Activated naive CD4-positive, alpha-beta T cell treated with anti-CD3 and anti-CD28 coated beads for 36 hours (primary cell): ENCODE measurements at regions not wholly inside any gene's neighbourhood (a gene's known extent, or its start where the extent isn't known, plus 50 kb on each side); places are given as distances from the start of the nearest gene placed in this dataset.
"Not testable (repeated sequence)": the region's sequence is repeated elsewhere in the genome, so short reads cannot be mapped to it uniquely, and the experiment has no call there.

Experiments used
- CTCF ChIA-PET: fragments of 350-600 bp; sonication (Branson Sonifier 250); formaldehyde crosslinking; loops from one replicate; lab custom pipeline; 2021; ENCODE audit warnings: antibody characterized with exemption; lab: Charles Lee
- DNase-seq: peaks from one replicate; pipeline ENCODE4 v3.0.0-alpha.2; 2020
- H3K27ac Mint-ChIP-seq: one replicate; pipeline ENCODE4 v1.8.0; 2021; ENCODE audit warnings: mild to moderate bottlenecking, mixed read lengths
- H3K27me3 Mint-ChIP-seq: one replicate; pipeline ENCODE4 v1.8.0; 2021; ENCODE audit warnings: low read depth, mixed read lengths
- H3K36me3 Mint-ChIP-seq: one replicate; pipeline ENCODE4 v1.8.0; 2021; ENCODE audit warnings: low read depth, mixed read lengths
- H3K4me1 Mint-ChIP-seq: one replicate; pipeline ENCODE4 v1.8.0; 2021; ENCODE audit warnings: low read depth, mixed read lengths
- H3K4me3 Mint-ChIP-seq: one replicate; pipeline ENCODE4 v1.8.0; 2021; ENCODE audit warnings: mild to moderate bottlenecking, moderate library complexity, mixed read lengths
- H3K9me3 Mint-ChIP-seq: one replicate; pipeline ENCODE4 v1.8.0; 2021; ENCODE audit warnings: mixed read lengths
- intact Hi-C: fragments of 100-400 bp; cut with micrococcal nuclease; formaldehyde crosslinking; loops from one replicate; pipeline ENCODE4 v1.15.1; 2023

- Mint-ChIP-seq H3K4me3 (no peak overlapping the region), H3K27ac (no peak overlapping the region), H3K9me3 (no peaks in the 10 kb centered on the region), H3K27me3 (peaks cover 1% of the 10 kb centered on the region), H3K36me3 (no peaks in the 10 kb centered on the region), H3K4me1 (no peaks in the 10 kb centered on the region)
- CTCF ChIA-PET: no interaction called here
- DNase-seq: no peak
- intact Hi-C loops: no loop called here
Observed at GRCh38 chr3:182327196-182327681, 466.1 kb upstream of the ATP11B start.

- H3K4me3 Mint-ChIP-seq: no peak overlapping the region
- no peaks in the 10 kb centered on the region for H3K4me1 Mint-ChIP-seq
- no peak overlapping the region for H3K27ac Mint-ChIP-seq
- H3K27me3 Mint-ChIP-seq: peaks cover 1% of the 10 kb centered on the region
- CTCF ChIA-PET: no interaction called here
- no peak for DNase-seq
- H3K36me3 Mint-ChIP-seq: no peaks in the 10 kb centered on the region
- intact Hi-C loops: no loop called here
- H3K9me3 Mint-ChIP-seq: peaks cover 5% of the 10 kb centered on the region
Observed at GRCh38 chr3:182330646-182331045, 462.7 kb upstream of the ATP11B start.

GRCh38 chr3:182331341-182331740 is 462.0 kb upstream of the ATP11B start:
- H3K4me3 Mint-ChIP-seq: no peak overlapping the region
- CTCF ChIA-PET: no interaction called here

GRCh38 chr3:182342252-182342651 is 451.1 kb upstream of the ATP11B start:
- Mint-ChIP-seq H3K27ac (no peak overlapping the region), H3K27me3 (no peaks in the 10 kb centered on the region), H3K9me3 (peaks cover 2% of the 10 kb centered on the region), H3K36me3 (no peaks in the 10 kb centered on the region), H3K4me1 (no peaks in the 10 kb centered on the region), H3K4me3 (no peak overlapping the region)
- intact Hi-C loops: no loop called here
- CTCF ChIA-PET: no interaction called here
- DNase-seq: no peak

More at GRCh38 chr3:182331341-182331740, 462.0 kb upstream of the ATP11B start:
- DNase-seq: no peak
- H3K27ac Mint-ChIP-seq: no peak overlapping the region
- intact Hi-C loops: no loop called here
- H3K4me1 Mint-ChIP-seq: no peaks in the 10 kb centered on the region
- peaks cover 1% of the 10 kb centered on the region for H3K27me3 Mint-ChIP-seq
- H3K36me3 Mint-ChIP-seq: no peaks in the 10 kb centered on the region
- peaks cover 5% of the 10 kb centered on the region for H3K9me3 Mint-ChIP-seq

- DNase-seq, H3K4me1 Mint-ChIP-seq, H3K27me3 Mint-ChIP-seq, H3K9me3 Mint-ChIP-seq, H3K36me3 Mint-ChIP-seq, H3K27ac Mint-ChIP-seq, CTCF ChIA-PET, intact Hi-C loops, H3K4me3 Mint-ChIP-seq: not testable (repeated sequence)
Observed at GRCh38 chr3:182344026-182344425, 449.3 kb upstream of the ATP11B start.

- CTCF ChIA-PET: no interaction called here
- Mint-ChIP-seq H3K36me3 (no peaks in the 10 kb centered on the region), H3K9me3 (no peaks in the 10 kb centered on the region), H3K27ac (no peak overlapping the region), H3K4me3 (no peak overlapping the region), H3K27me3 (no peaks in the 10 kb centered on the region), H3K4me1 (no peaks in the 10 kb centered on the region)
- intact Hi-C loops: no loop called here
- DNase-seq: no peak
Observed at GRCh38 chr3:182349051-182349450, 444.3 kb upstream of the ATP11B start.

GRCh38 chr3:182349951-182350517 is 443.3 kb upstream of the ATP11B start:
- CTCF ChIA-PET: no interaction called here
- H3K36me3 Mint-ChIP-seq: no peaks in the 10 kb centered on the region
- H3K4me1 Mint-ChIP-seq: no peaks in the 10 kb centered on the region
- intact Hi-C loops: no loop called here
- no peak overlapping the region for H3K27ac Mint-ChIP-seq
- H3K4me3 Mint-ChIP-seq: no peak overlapping the region
- DNase-seq: no peak
- no peaks in the 10 kb centered on the region for H3K9me3 Mint-ChIP-seq
- no peaks in the 10 kb centered on the region for H3K27me3 Mint-ChIP-seq

- CTCF ChIA-PET: no interaction called here
Observed at GRCh38 chr3:182357928-182358327, 435.4 kb upstream of the ATP11B start.

GRCh38 chr3:182364323-182364722 is 429.0 kb upstream of the ATP11B start:
- no peak for DNase-seq
- H3K4me1 Mint-ChIP-seq: no peaks in the 10 kb centered on the region
- intact Hi-C loops: no loop called here
- no peaks in the 10 kb centered on the region for H3K9me3 Mint-ChIP-seq
- CTCF ChIA-PET: no interaction called here
- no peak overlapping the region for H3K4me3 Mint-ChIP-seq
- no peak overlapping the region for H3K27ac Mint-ChIP-seq
- H3K27me3 Mint-ChIP-seq: no peaks in the 10 kb centered on the region
- H3K36me3 Mint-ChIP-seq: no peaks in the 10 kb centered on the region

More at GRCh38 chr3:182357928-182358327, 435.4 kb upstream of the ATP11B start:
- Mint-ChIP-seq H3K27ac (no peak overlapping the region), H3K27me3 (no peaks in the 10 kb centered on the region), H3K4me3 (no peak overlapping the region), H3K9me3 (no peaks in the 10 kb centered on the region), H3K4me1 (no peaks in the 10 kb centered on the region), H3K36me3 (no peaks in the 10 kb centered on the region)
- no peak for DNase-seq
- intact Hi-C loops: no loop called here

- no peaks in the 10 kb centered on the region for H3K9me3 Mint-ChIP-seq
- CTCF ChIA-PET: no interaction called here
- no peaks in the 10 kb centered on the region for H3K4me1 Mint-ChIP-seq
- intact Hi-C loops: no loop called here
- H3K4me3 Mint-ChIP-seq: no peak overlapping the region
- H3K27me3 Mint-ChIP-seq: no peaks in the 10 kb centered on the region
- H3K36me3 Mint-ChIP-seq: no peaks in the 10 kb centered on the region
- no peak for DNase-seq
- H3K27ac Mint-ChIP-seq: no peak overlapping the region
Observed at GRCh38 chr3:182364723-182365650, 428.3 kb upstream of the ATP11B start.

- CTCF ChIA-PET: no interaction called here
- DNase-seq: no peak
Observed at GRCh38 chr3:182366746-182367145, 426.6 kb upstream of the ATP11B start.

GRCh38 chr3:182369861-182370260 is 423.4 kb upstream of the ATP11B start:
- H3K4me1 Mint-ChIP-seq: no peaks in the 10 kb centered on the region
- H3K9me3 Mint-ChIP-seq: no peaks in the 10 kb centered on the region
- DNase-seq: no peak
- intact Hi-C loops: no loop called here
- no peaks in the 10 kb centered on the region for H3K27me3 Mint-ChIP-seq
- H3K36me3 Mint-ChIP-seq: no peaks in the 10 kb centered on the region
- H3K4me3 Mint-ChIP-seq: no peak overlapping the region
- CTCF ChIA-PET: no interaction called here
- no peak overlapping the region for H3K27ac Mint-ChIP-seq

More at GRCh38 chr3:182366746-182367145, 426.6 kb upstream of the ATP11B start:
- Mint-ChIP-seq H3K4me3 (no peak overlapping the region), H3K36me3 (no peaks in the 10 kb centered on the region), H3K27ac (no peak overlapping the region), H3K27me3 (no peaks in the 10 kb centered on the region), H3K4me1 (no peaks in the 10 kb centered on the region), H3K9me3 (no peaks in the 10 kb centered on the region)
- intact Hi-C loops: no loop called here

- DNase-seq: no peak
- no peaks in the 10 kb centered on the region for H3K36me3 Mint-ChIP-seq
- intact Hi-C loops: no loop called here
- H3K27me3 Mint-ChIP-seq: no peaks in the 10 kb centered on the region
- no peaks in the 10 kb centered on the region for H3K4me1 Mint-ChIP-seq
- H3K9me3 Mint-ChIP-seq: no peaks in the 10 kb centered on the region
- CTCF ChIA-PET: interaction anchor here (0.6 kb wide), 1 partner anchor 634 kb away, joined by 3 read pairs; no protein-coding TSS in a partner anchor
- no peak overlapping the region for H3K27ac Mint-ChIP-seq
- no peak overlapping the region for H3K4me3 Mint-ChIP-seq
Observed at GRCh38 chr3:182370949-182371348, 422.4 kb upstream of the ATP11B start.
